Stomach (tissue), 8 donors: ENCODE measurements at regions not wholly inside any gene's neighbourhood (a gene's known extent, or its start where the extent isn't known, plus 50 kb on each side); places are given as distances from the start of the nearest gene placed in this dataset.
A peak's percentile ranks its signal among the peaks of the same experiment; 100 is the strongest.

ENCODE experiments used
- DNase-seq, 2 donors: peaks; one replicate each; pipeline versions ENCODE4 v3.0.0 to v3.0.0-alpha.2; 2013 to 2019
- H3K27ac ChIP-seq, 5 donors: fragments of 200-600 bp in 4 of 5; sonication (generic) in 4 of 5; one replicate each; pipeline ENCODE4 v1.5.1; 2013 to 2019; ENCODE audit warnings: mild to moderate bottlenecking in 1 of 5, moderate library complexity in 1 of 5
- H3K27me3 ChIP-seq, 3 donors: fragments of 200-600 bp; sonication (generic); one replicate each; pipeline ENCODE4 v1.5.1; 2017 to 2019; ENCODE audit warnings: mixed run types in 1 of 3
- H3K36me3 ChIP-seq, 4 donors: fragments of 200-600 bp; sonication (generic); 1 replicate in 3 of 4; 2 replicates in 1 of 4; pipeline ENCODE4 v1.5.1; 2016 to 2019
- H3K4me1 ChIP-seq, 4 donors: fragments of 200-600 bp; sonication (generic); one replicate each; pipeline ENCODE4 v1.5.1; 2016 to 2019
- H3K4me3 ChIP-seq, 4 donors: fragments of 200-600 bp; sonication (generic) in 3 of 4; one replicate each; pipeline ENCODE4 v1.5.1; 2016 to 2019; ENCODE audit warnings: mild to moderate bottlenecking in 1 of 4
- H3K9me3 ChIP-seq, 4 donors: fragments of 200-600 bp; sonication (generic); one replicate each; pipeline ENCODE4 v1.5.1; 2016 to 2019
- EP300 ChIP-seq: sonication (generic); formaldehyde crosslinking; IDR thresholded peaks from one replicate; pipeline ENCODE4 v1.6.1; 2017; ENCODE audit warnings: antibody characterized with exemption
- POLR2A ChIP-seq, 4 donors: fragments of 450-650 bp; IDR thresholded peaks; one replicate each; pipeline ENCODE4 v1.6.1; 2016; ENCODE audit warnings: antibody characterized with exemption in 4 of 4, control low read depth in 2 of 4, mild to moderate bottlenecking in 1 of 4, moderate library complexity in 1 of 4
- POLR2AphosphoS5 ChIP-seq, 3 donors: sonication (generic); formaldehyde crosslinking; IDR thresholded peaks; one replicate each; pipeline ENCODE4 v1.6.1; 2016; ENCODE audit warnings: antibody characterized with exemption in 3 of 3
- WGBS, 5 donors: extraction: QIAGEN DNeasy Blood & Tissue Kit in 3 of 5; methylation state at CpG; one replicate each; pipeline versions ENCODE4 v1.1.5 to v1.1.7; 2013 to 2018; 5-methylcytosine and 5-hydroxymethylcytosine counted together
- intact Hi-C: fragments of 100-400 bp; cut with DNase I; formaldehyde crosslinking; loops from one replicate; pipeline ENCODE4 v1.15.1; 2023; ENCODE audit warnings: low total_unique reads
- TF ChIP-seq, protein P1 (sequence below), 7 experiments: fragments of 450-650 bp in 4 of 7; fragments of 200-600 bp in 3 of 7; sonication (generic) in 3 of 7; IDR thresholded peaks; one replicate each; pipeline ENCODE4 v1.5.1; 2016 to 2019; ENCODE audit warnings: antibody characterized with exemption in 7 of 7, control low read depth in 2 of 7, mild to moderate bottlenecking in 1 of 7
- donor health status: healthy with polysubstance abuse.
- donor health status: Bipolar disorder and iron deficiency.
- donor health status: healthy.

DNA sequence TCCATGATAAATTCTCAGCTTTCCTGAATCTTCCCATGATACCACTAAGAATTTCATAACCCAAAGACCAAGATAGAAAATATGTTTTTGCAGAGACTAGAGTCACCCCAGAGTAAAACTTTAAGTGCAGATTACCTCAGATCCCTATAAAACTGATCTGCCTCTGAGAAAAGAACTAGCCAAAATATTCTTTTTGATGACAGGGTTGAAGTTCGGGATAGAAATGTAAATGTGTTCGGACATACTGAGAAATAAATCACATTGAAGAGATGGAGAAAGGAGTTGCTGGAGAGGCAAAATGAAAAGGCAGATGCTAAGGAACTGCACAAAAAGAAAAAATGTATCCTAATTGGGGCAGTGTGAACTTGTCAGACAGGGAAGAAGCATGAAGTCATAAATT lies 501.8 kb downstream of the ANKRD50 start:
- Histone ChIP-seq H3K4me3 (no peak overlapping the region), H3K27me3 (no peaks in the 10 kb centered on the region), H3K27ac (no peak overlapping the region), H3K4me1 (peaks cover 0 to 7% (median 3%) of the 10 kb centered on the region in 4 donors), H3K9me3 (no peaks in the 10 kb centered on the region), H3K36me3 (no peaks in the 10 kb centered on the region)
- TF ChIP-seq POLR2AphosphoS5 (IDR thresholded peaks at IDR 0.05) (no peak), POLR2A (IDR thresholded peaks at IDR 0.05) (no peak), EP300 (no peak)
- TF ChIP-seq, protein P1, sequence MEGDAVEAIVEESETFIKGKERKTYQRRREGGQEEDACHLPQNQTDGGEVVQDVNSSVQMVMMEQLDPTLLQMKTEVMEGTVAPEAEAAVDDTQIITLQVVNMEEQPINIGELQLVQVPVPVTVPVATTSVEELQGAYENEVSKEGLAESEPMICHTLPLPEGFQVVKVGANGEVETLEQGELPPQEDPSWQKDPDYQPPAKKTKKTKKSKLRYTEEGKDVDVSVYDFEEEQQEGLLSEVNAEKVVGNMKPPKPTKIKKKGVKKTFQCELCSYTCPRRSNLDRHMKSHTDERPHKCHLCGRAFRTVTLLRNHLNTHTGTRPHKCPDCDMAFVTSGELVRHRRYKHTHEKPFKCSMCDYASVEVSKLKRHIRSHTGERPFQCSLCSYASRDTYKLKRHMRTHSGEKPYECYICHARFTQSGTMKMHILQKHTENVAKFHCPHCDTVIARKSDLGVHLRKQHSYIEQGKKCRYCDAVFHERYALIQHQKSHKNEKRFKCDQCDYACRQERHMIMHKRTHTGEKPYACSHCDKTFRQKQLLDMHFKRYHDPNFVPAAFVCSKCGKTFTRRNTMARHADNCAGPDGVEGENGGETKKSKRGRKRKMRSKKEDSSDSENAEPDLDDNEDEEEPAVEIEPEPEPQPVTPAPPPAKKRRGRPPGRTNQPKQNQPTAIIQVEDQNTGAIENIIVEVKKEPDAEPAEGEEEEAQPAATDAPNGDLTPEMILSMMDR (IDR thresholded peaks at IDR 0.05), result no peak
- intact Hi-C loops, result no loop called here
- 90 to 98% (median 94%) methylated on average over 2 of the region's 2 CpGs for WGBS, 5 donors
- no peak for DNase-seq

DNA sequence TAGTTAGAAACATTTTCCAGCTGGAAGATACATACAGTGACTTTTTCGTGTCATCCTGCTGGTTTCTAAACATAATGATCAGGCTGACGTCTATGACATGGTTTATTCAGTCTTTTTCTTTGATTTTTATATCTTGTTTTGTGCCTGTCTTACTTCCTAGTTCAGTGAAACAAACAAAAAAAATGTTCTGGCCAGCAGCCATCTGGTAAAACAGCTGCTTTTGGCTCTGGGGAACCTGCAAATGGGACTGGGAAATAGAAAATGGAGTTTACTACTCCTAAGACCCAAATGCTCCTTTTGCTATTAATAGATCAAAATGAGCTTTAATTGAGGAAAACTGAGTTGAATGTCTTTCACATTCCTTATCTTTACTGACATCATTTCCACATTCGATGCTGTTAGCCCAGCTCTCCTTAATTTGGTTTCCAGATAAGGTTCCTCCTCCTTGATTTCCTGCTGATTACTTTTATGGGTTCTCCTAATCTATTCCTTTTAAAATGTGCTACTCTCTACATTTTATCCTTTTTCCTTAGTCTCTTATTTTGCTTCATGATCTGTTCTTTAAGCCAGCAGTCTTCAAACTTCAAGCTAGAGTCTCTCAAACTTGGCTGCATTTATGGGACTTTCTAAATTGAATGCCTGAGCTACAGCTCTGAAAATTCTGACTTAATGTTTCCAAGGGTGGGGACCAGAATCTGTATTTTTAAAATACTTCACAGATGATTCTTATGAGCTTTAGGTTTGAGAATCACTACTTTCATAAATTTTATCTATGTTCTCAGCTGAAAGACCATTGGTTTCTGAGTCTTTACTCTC lies 499.5 kb downstream of the ANKRD50 start:
- TF ChIP-seq, protein P1 (IDR thresholded peaks at IDR 0.05), result no peak
- TF ChIP-seq EP300 (no peak), POLR2A (IDR thresholded peaks at IDR 0.05) (no peak), POLR2AphosphoS5 (IDR thresholded peaks at IDR 0.05) (no peak)
- H3K36me3 ChIP-seq, result no peaks in the 10 kb centered on the region
- DNase-seq, result peak in 1 of 2 donors; percentile 60
- peaks cover 0 to 7% (median 3%) of the 10 kb centered on the region in 4 donors for H3K4me1 ChIP-seq
- peak overlapping the region in 2 of 5 donors; percentile 7 for H3K27ac ChIP-seq
- intact Hi-C loops, result no loop called here
- no peaks in the 10 kb centered on the region for H3K9me3 ChIP-seq
- H3K27me3 ChIP-seq, result no peaks in the 10 kb centered on the region
- 15 to 27% (median 17%) methylated on average over 3 of the region's 3 CpGs for WGBS, 5 donors
- H3K4me3 ChIP-seq, result no peak overlapping the region

DNA sequence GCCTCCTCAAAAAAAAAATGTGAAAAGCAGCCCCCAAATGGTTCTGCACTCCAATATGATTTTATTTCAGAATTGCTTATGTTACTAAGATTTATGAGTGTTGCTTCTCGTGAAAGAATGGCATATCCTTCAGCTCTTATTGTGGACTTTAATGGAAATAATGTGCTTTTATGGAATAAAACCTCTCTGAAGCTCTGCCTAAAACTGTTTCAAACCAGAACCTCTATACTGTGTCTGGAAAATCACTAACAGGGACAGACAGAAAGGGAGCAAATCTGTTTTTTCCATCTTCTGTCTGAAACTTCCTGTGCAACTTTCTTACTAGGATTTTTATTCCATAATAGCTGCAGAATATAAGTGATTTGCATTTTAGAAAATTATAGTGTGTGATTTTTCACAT lies 493.1 kb downstream of the ANKRD50 start:
- TF ChIP-seq EP300, result no peak
- TF ChIP-seq POLR2A (IDR thresholded peaks at IDR 0.05), result no peak
- TF ChIP-seq POLR2AphosphoS5 (IDR thresholded peaks at IDR 0.05), result no peak
- TF ChIP-seq, protein P1 (IDR thresholded peaks at IDR 0.05), result no peak
- Histone ChIP-seq H3K27me3 (no peaks in the 10 kb centered on the region), H3K9me3 (no peaks in the 10 kb centered on the region), H3K27ac (no peak overlapping the region), H3K4me3 (no peak overlapping the region), H3K4me1 (no peaks in the 10 kb centered on the region), H3K36me3 (no peaks in the 10 kb centered on the region)
- 39 to 60% (median 58%) methylated on average over 1 of the region's 1 CpG for WGBS, 5 donors
- DNase-seq, result no peak
- intact Hi-C loops, result no loop called here

DNA sequence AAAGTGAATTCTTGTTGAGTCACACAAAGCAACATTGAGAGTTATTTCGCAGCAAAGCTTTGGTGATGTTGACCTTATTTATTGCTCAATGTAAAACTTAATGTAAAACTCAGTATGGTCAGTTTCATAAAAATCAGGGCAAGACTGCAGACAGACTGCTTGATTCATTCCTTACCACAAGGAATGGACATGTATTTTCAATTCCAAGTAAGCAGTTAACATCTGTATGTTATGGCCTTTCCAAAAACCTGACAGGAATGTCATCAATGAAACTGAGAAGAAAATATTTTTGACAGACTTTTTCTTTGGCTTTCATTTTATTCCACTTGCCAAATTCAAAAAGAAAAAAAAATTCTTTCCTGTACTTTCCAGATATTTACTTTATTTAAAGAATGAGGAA lies 488.3 kb downstream of the ANKRD50 start:
- intact Hi-C loops, result no loop called here
- Histone ChIP-seq H3K36me3 (no peaks in the 10 kb centered on the region), H3K27ac (no peak overlapping the region), H3K27me3 (no peaks in the 10 kb centered on the region), H3K4me3 (no peak overlapping the region), H3K9me3 (peaks cover 0 to 13% (median 5%) of the 10 kb centered on the region in 4 donors), H3K4me1 (no peaks in the 10 kb centered on the region)
- DNase-seq, result no peak
- TF ChIP-seq, protein P1 (IDR thresholded peaks at IDR 0.05), result no peak
- TF ChIP-seq EP300, result no peak
- TF ChIP-seq POLR2AphosphoS5 (IDR thresholded peaks at IDR 0.05), result no peak
- TF ChIP-seq POLR2A (IDR thresholded peaks at IDR 0.05), result no peak
- 84 to 91% (median 90%) methylated on average over 1 of the region's 1 CpG for WGBS, 5 donors
